Common myeloid progenitor, CD34-positive (primary cell): ENCODE measurements at regions not wholly inside any gene's neighbourhood (a gene's known extent, or its start where the extent isn't known, plus 50 kb on each side); places are given as distances from the start of the nearest gene placed in this dataset.
A peak's percentile ranks its signal among the peaks of the same experiment; 100 is the strongest.

ENCODE experiments used
- CTCF ChIA-PET: fragments of 350-600 bp; sonication (Branson Sonifier 250); formaldehyde crosslinking; loops from one replicate; lab custom pipeline; 2021; ENCODE audit warnings: antibody characterized with exemption; lab: Charles Lee
- POLR2A ChIA-PET: fragments of 350-600 bp; sonication (Branson Sonifier 250); formaldehyde crosslinking; loops from one replicate; lab custom pipeline; 2021; ENCODE audit warnings: antibody characterized with exemption; lab: Charles Lee
- DNase-seq, 3 donors: peaks; one replicate each; pipeline versions ENCODE4 v3.0.0 to v3.0.0-alpha.2; 2013
- H3K27ac ChIP-seq, 2 experiments: 1 replicate in 1 of 2; 2 replicates in 1 of 2; pipeline ENCODE4 v1.7.0; 2013; ENCODE audit warnings: inconsistent platforms in 2 of 2, low read length in 2 of 2, mild to moderate bottlenecking in 2 of 2, low read depth in 1 of 2, moderate library complexity in 1 of 2; ENCODE audit not compliant: severe bottlenecking in 2 of 2, insufficient read depth in 1 of 2, poor library complexity in 1 of 2
- H3K27me3 ChIP-seq, 5 experiments: replicated peaks in 2 of 5; 1 replicate in 3 of 5; 2 replicates in 2 of 5; pipeline versions ENCODE4 v1.6.1 to v1.7.0; 2013; ENCODE audit warnings: low read length in 4 of 5, mild to moderate bottlenecking in 2 of 5, moderate library complexity in 2 of 5, inconsistent platforms in 1 of 5; ENCODE audit not compliant: insufficient read depth in 5 of 5, control insufficient read depth in 4 of 5
- H3K36me3 ChIP-seq, 4 experiments: 1 replicate in 2 of 4; 2 replicates in 2 of 4; pipeline versions ENCODE4 v1.6.1 to v1.7.0; 2013; ENCODE audit warnings: low read length in 3 of 4, control low read depth in 1 of 4, mild to moderate bottlenecking in 1 of 4; ENCODE audit not compliant: control insufficient read depth in 4 of 4, insufficient read depth in 4 of 4
- H3K4me1 ChIP-seq, 4 experiments: 1 replicate in 3 of 4; 2 replicates in 1 of 4; pipeline versions ENCODE4 v1.6.1 to v1.7.1; 2013; ENCODE audit warnings: low read length in 3 of 4, mild to moderate bottlenecking in 3 of 4, control low read depth in 1 of 4, inconsistent platforms in 1 of 4, moderate library complexity in 1 of 4; ENCODE audit not compliant: control insufficient read depth in 4 of 4, insufficient read depth in 4 of 4; ENCODE audit errors: control extremely low read depth in 1 of 4
- H3K4me3 ChIP-seq, 7 experiments: 1 replicate in 4 of 7; 2 replicates in 3 of 7; pipeline versions ENCODE4 v1.5.1 to v1.7.0; 2013; ENCODE audit warnings: mild to moderate bottlenecking in 7 of 7, low read length in 6 of 7, moderate library complexity in 6 of 7, inconsistent platforms in 2 of 7, low read depth in 2 of 7, control low read depth in 1 of 7; ENCODE audit not compliant: insufficient read depth in 4 of 7, control insufficient read depth in 1 of 7; ENCODE audit errors: extremely low read depth in 1 of 7
- H3K9me3 ChIP-seq, 5 experiments: 1 replicate in 4 of 5; 2 replicates in 1 of 5; pipeline versions ENCODE4 v1.6.1 to v1.7.1; 2013; ENCODE audit warnings: low read length in 4 of 5, mild to moderate bottlenecking in 2 of 5, inconsistent platforms in 1 of 5, low read depth in 1 of 5, moderate library complexity in 1 of 5; ENCODE audit not compliant: control insufficient read depth in 4 of 5, insufficient read depth in 2 of 5; ENCODE audit errors: control extremely low read depth in 1 of 5
- WGBS: methylation state at CpG from one replicate; pipeline ENCODE4 v1.1.5; 2013; ENCODE audit not compliant: insufficient coverage; 5-methylcytosine and 5-hydroxymethylcytosine counted together

- no peaks in the 10 kb centered on the region for H3K27me3 ChIP-seq
- peaks cover 0 to 16% (median 4%) of the 10 kb centered on the region in 4 experiments for H3K36me3 ChIP-seq
- H3K4me3 ChIP-seq, result peak overlapping the region in 1 of 7 experiments; percentile 4
- 96% methylated on average over 20 of the region's 32 CpGs for WGBS
- H3K9me3 ChIP-seq, result peaks cover 1 to 30% (median 9%) of the 10 kb centered on the region in 5 experiments
- ChIA-PET POLR2A (no interaction called here), CTCF (no interaction called here)
- no peak for DNase-seq
- H3K27ac ChIP-seq, result no peak overlapping the region
- H3K4me1 ChIP-seq, result peaks cover 0 to 7% (median 0%) of the 10 kb centered on the region in 4 experiments
These were observed 281.2 kb upstream of the AGTR2 start for GRCh38 chrX:115889121-115889890.

GRCh38 chrX:115892056-115892708 lies 278.4 kb upstream of the AGTR2 start:
- Histone ChIP-seq H3K4me1 (peaks cover 0 to 7% (median 0%) of the 10 kb centered on the region in 4 experiments), H3K4me3 (peak overlapping the region in 3 of 7 experiments; percentile 50 to 67 (median 59)), H3K36me3 (peaks cover 0 to 16% (median 4%) of the 10 kb centered on the region in 4 experiments), H3K27ac (no peak overlapping the region), H3K27me3 (no peaks in the 10 kb centered on the region), H3K9me3 (peaks cover 1 to 35% (median 15%) of the 10 kb centered on the region in 5 experiments)
- no peak for DNase-seq
- POLR2A ChIA-PET, result no interaction called here
- CTCF ChIA-PET, result no interaction called here
- 87% methylated on average over 7 of the region's 7 CpGs for WGBS

- POLR2A ChIA-PET, result no interaction called here
- peaks cover 1 to 35% (median 17%) of the 10 kb centered on the region in 5 experiments for H3K9me3 ChIP-seq
- peaks cover 0 to 7% (median 0%) of the 10 kb centered on the region in 4 experiments for H3K4me1 ChIP-seq
- WGBS, result 52% methylated on average over 10 of the region's 13 CpGs
- peaks cover 0 to 17% (median 4%) of the 10 kb centered on the region in 4 experiments for H3K36me3 ChIP-seq
- CTCF ChIA-PET, result no interaction called here
- peak overlapping the region in 3 of 7 experiments; percentile 50 to 67 (median 59) for H3K4me3 ChIP-seq
- no peak overlapping the region for H3K27ac ChIP-seq
- H3K27me3 ChIP-seq, result no peaks in the 10 kb centered on the region
- DNase-seq, result peak in 2 of 3 donors; percentile 69 to 84
These were observed 277.5 kb upstream of the AGTR2 start for GRCh38 chrX:115892787-115893671.

- Histone ChIP-seq H3K36me3 (peaks cover 0 to 19% (median 4%) of the 10 kb centered on the region in 4 experiments), H3K27ac (no peak overlapping the region), H3K9me3 (peaks cover 1 to 39% (median 20%) of the 10 kb centered on the region in 5 experiments), H3K4me3 (no peak overlapping the region), H3K4me1 (peaks cover 0 to 11% (median 0%) of the 10 kb centered on the region in 4 experiments), H3K27me3 (no peaks in the 10 kb centered on the region)
- ChIA-PET POLR2A (no interaction called here), CTCF (no interaction called here)
- DNase-seq, result peak in 2 of 3 donors; percentile 66 to 73
- 34% methylated on average over 4 of the region's 4 CpGs for WGBS
These were observed 276.5 kb upstream of the AGTR2 start for GRCh38 chrX:115894087-115894486.

- H3K4me1 ChIP-seq, result peaks cover 0 to 11% (median 0%) of the 10 kb centered on the region in 4 experiments
- H3K27ac ChIP-seq, result no peak overlapping the region
- H3K4me3 ChIP-seq, result no peak overlapping the region
- DNase-seq, result no peak
- ChIA-PET POLR2A (no interaction called here), CTCF (no interaction called here)
- H3K27me3 ChIP-seq, result peaks cover 0 to 3% (median 0%) of the 10 kb centered on the region in 5 experiments
- WGBS, result 94% methylated on average over 6 of the region's 6 CpGs
- peaks cover 0 to 5% (median 0%) of the 10 kb centered on the region in 4 experiments for H3K36me3 ChIP-seq
- peaks cover 0 to 32% (median 15%) of the 10 kb centered on the region in 5 experiments for H3K9me3 ChIP-seq
These were observed 274.7 kb upstream of the AGTR2 start for GRCh38 chrX:115895678-115896329.

GRCh38 chrX:115896362-115896761 lies 274.2 kb upstream of the AGTR2 start:
- ChIA-PET CTCF (no interaction called here), POLR2A (no interaction called here)
- peaks cover 0 to 31% (median 10%) of the 10 kb centered on the region in 5 experiments for H3K9me3 ChIP-seq
- DNase-seq, result no peak
- peaks cover 0 to 11% (median 0%) of the 10 kb centered on the region in 4 experiments for H3K4me1 ChIP-seq
- peaks cover 0 to 3% (median 0%) of the 10 kb centered on the region in 5 experiments for H3K27me3 ChIP-seq
- peaks cover 0 to 3% (median 0%) of the 10 kb centered on the region in 4 experiments for H3K36me3 ChIP-seq
- WGBS, result 89% methylated on average over 4 of the region's 5 CpGs
- no peak overlapping the region for H3K4me3 ChIP-seq
- H3K27ac ChIP-seq, result no peak overlapping the region
